Upper lobe of left lung (tissue), 4 donors: ENCODE measurements at regions not wholly inside any gene's neighbourhood (a gene's known extent, or its start where the extent isn't known, plus 50 kb on each side); places are given as distances from the start of the nearest gene placed in this dataset.

Experiments used
- EP300 ChIP-seq, 4 donors: sonication (generic); formaldehyde crosslinking; IDR thresholded peaks; one replicate each; pipeline ENCODE4 v1.5.1; 2017; ENCODE audit warnings: antibody characterized with exemption in 4 of 4, control low read depth in 2 of 4
- POLR2A ChIP-seq, 4 donors: fragments of 450-650 bp; IDR thresholded peaks; one replicate each; pipeline ENCODE4 v1.5.1; 2016 to 2017; ENCODE audit warnings: antibody characterized with exemption in 4 of 4, mild to moderate bottlenecking in 2 of 4
- TF ChIP-seq, protein P1 (sequence below), 6 experiments: fragments of 450-650 bp in 4 of 6; fragments of 200-600 bp in 2 of 6; sonication (generic) in 2 of 6; IDR thresholded peaks; one replicate each; pipeline ENCODE4 v1.5.1; 2016 to 2019; ENCODE audit warnings: antibody characterized with exemption in 6 of 6

DNA sequence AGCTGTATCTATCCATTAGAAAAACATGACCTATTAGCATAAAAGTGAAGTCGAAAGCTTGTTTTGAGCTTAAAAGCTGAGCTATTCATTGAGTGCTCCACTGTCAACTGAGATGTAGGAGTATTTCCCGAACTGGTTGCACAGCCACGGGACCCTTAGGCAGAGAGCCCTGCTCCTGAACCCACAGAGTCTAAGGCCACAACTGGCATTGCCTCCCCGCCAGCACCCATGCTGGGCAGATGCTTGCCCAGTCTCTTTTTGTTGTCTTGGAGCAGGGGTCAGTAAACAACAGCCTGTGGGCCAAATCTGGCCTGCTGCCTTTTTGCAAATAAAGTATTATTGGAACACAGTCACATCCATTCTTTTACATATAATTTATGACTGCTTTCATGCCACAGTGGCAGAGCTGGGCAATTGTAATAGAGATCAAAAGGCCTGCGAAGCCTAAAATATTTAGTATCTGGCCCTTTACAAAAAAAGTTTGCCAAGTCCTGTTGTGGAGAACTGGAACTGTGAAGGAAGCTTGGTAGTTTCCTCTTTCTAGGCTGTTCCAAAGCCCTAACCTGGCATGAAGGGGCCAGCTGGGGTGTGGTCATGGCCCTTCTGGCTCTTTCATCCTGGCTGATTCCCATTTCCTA is 58.4 kb upstream of the WAPL start:
- TF ChIP-seq POLR2A (IDR thresholded peaks at IDR 0.05) = no peak
- TF ChIP-seq, protein P1, sequence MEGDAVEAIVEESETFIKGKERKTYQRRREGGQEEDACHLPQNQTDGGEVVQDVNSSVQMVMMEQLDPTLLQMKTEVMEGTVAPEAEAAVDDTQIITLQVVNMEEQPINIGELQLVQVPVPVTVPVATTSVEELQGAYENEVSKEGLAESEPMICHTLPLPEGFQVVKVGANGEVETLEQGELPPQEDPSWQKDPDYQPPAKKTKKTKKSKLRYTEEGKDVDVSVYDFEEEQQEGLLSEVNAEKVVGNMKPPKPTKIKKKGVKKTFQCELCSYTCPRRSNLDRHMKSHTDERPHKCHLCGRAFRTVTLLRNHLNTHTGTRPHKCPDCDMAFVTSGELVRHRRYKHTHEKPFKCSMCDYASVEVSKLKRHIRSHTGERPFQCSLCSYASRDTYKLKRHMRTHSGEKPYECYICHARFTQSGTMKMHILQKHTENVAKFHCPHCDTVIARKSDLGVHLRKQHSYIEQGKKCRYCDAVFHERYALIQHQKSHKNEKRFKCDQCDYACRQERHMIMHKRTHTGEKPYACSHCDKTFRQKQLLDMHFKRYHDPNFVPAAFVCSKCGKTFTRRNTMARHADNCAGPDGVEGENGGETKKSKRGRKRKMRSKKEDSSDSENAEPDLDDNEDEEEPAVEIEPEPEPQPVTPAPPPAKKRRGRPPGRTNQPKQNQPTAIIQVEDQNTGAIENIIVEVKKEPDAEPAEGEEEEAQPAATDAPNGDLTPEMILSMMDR (IDR thresholded peaks at IDR 0.05) = no peak
- TF ChIP-seq EP300 (IDR thresholded peaks at IDR 0.05) = no peak
